Liver (tissue), 7 donors: ENCODE measurements at regions not wholly inside any gene's neighbourhood (a gene's known extent, or its start where the extent isn't known, plus 50 kb on each side); places are given as distances from the start of the nearest gene placed in this dataset.

ENCODE experiments used
- DNase-seq: peaks from one replicate; pipeline ENCODE4 v3.0.0-alpha.2; 2017; ENCODE audit warnings: low spot score
- H3K27ac ChIP-seq, 2 donors: one replicate each; pipeline ENCODE4 v1.7.0; 2013; ENCODE audit warnings: inconsistent platforms in 2 of 2, low read length in 2 of 2, control low read depth in 1 of 2, low read depth in 1 of 2, mild to moderate bottlenecking in 1 of 2
- H3K27me3 ChIP-seq, 4 donors: one replicate each; pipeline versions ENCODE4 v1.6.1 to v1.7.0; 2013; ENCODE audit warnings: low read length in 3 of 4, inconsistent platforms in 1 of 4, mild to moderate bottlenecking in 1 of 4, moderate library complexity in 1 of 4; ENCODE audit not compliant: control insufficient read depth in 4 of 4, insufficient read depth in 4 of 4
- H3K36me3 ChIP-seq, 4 donors: one replicate each; pipeline versions ENCODE4 v1.6.1 to v1.7.0; 2013; ENCODE audit warnings: low read length in 3 of 4, mild to moderate bottlenecking in 3 of 4, low read depth in 1 of 4, moderate library complexity in 1 of 4; ENCODE audit not compliant: control insufficient read depth in 4 of 4, insufficient read depth in 3 of 4
- H3K4me1 ChIP-seq, 4 donors: one replicate each; pipeline versions ENCODE4 v1.6.1 to v1.7.0; 2013; ENCODE audit warnings: low read length in 3 of 4, mild to moderate bottlenecking in 3 of 4, moderate library complexity in 1 of 4; ENCODE audit not compliant: control insufficient read depth in 4 of 4, insufficient read depth in 4 of 4
- H3K4me3 ChIP-seq, 3 donors: one replicate each; pipeline versions ENCODE4 v1.6.1 to v1.7.0; 2013; ENCODE audit warnings: low read length in 3 of 3, control low read depth in 1 of 3, low read depth in 1 of 3, mild to moderate bottlenecking in 1 of 3
- H3K9ac ChIP-seq, 2 donors: one replicate each; pipeline ENCODE4 v1.7.0; 2013; ENCODE audit warnings: low read length in 2 of 2, mild to moderate bottlenecking in 2 of 2, moderate library complexity in 2 of 2, control low read depth in 1 of 2, low read depth in 1 of 2
- H3K9me3 ChIP-seq, 4 donors: one replicate each; pipeline versions ENCODE4 v1.6.1 to v1.7.0; 2013; ENCODE audit warnings: low read length in 3 of 4; ENCODE audit not compliant: control insufficient read depth in 4 of 4
- EGR1 ChIP-seq, 2 donors: IDR thresholded peaks; 2 replicates each; pipeline ENCODE4 v1.6.1; 2016 to 2018; ENCODE audit warnings: antibody characterized with exemption in 2 of 2, low read depth in 2 of 2
- FOXA1 ChIP-seq: IDR thresholded peaks from 2 replicates; pipeline ENCODE4 v1.6.1; 2016; ENCODE audit warnings: antibody characterized with exemption
- FOXA2 ChIP-seq: IDR thresholded peaks from 2 replicates; pipeline ENCODE4 v1.6.1; 2016; ENCODE audit warnings: antibody characterized with exemption
- GABPA ChIP-seq, 2 donors: IDR thresholded peaks in 1 of 2; conservative IDR thresholded peaks in 1 of 2; 2 replicates each; pipeline ENCODE4 v1.6.1; 2016; ENCODE audit warnings: antibody characterized with exemption in 2 of 2, mild to moderate bottlenecking in 1 of 2, moderate library complexity in 1 of 2
- HNF4A ChIP-seq, 2 donors: conservative IDR thresholded peaks; 2 replicates each; pipeline ENCODE4 v1.6.1; 2016; ENCODE audit warnings: antibody characterized with exemption in 2 of 2, mild to moderate bottlenecking in 2 of 2
- HNF4G ChIP-seq: IDR thresholded peaks from 2 replicates; pipeline ENCODE4 v1.6.1; 2016; ENCODE audit warnings: antibody characterized with exemption
- JUND ChIP-seq, 2 donors: IDR thresholded peaks; 2 replicates each; pipeline ENCODE4 v1.6.1; 2016; ENCODE audit warnings: antibody characterized with exemption in 2 of 2
- NR2F2 ChIP-seq: IDR thresholded peaks from 2 replicates; pipeline ENCODE4 v1.6.1; 2016; ENCODE audit warnings: antibody characterized with exemption
- RAD21 ChIP-seq, 2 donors: IDR thresholded peaks; 2 replicates each; pipeline ENCODE4 v1.6.1; 2016; ENCODE audit warnings: antibody characterized with exemption in 2 of 2, mild to moderate bottlenecking in 2 of 2
- RXRA ChIP-seq, 2 donors: IDR thresholded peaks; 2 replicates each; pipeline ENCODE4 v1.6.1; 2017 to 2018; ENCODE audit warnings: antibody characterized with exemption in 2 of 2, mild to moderate bottlenecking in 1 of 2
- SP1 ChIP-seq: IDR thresholded peaks from 2 replicates; pipeline ENCODE4 v1.6.1; 2018; ENCODE audit warnings: antibody characterized with exemption, mild to moderate bottlenecking
- TAF1 ChIP-seq: conservative IDR thresholded peaks from 2 replicates; pipeline ENCODE4 v1.6.1; 2016; ENCODE audit warnings: antibody characterized with exemption, mild to moderate bottlenecking
- YY1 ChIP-seq: IDR thresholded peaks from 2 replicates; pipeline ENCODE4 v1.6.1; 2016; ENCODE audit warnings: antibody characterized with exemption, mild to moderate bottlenecking
- WGBS: extraction: QIAGEN DNeasy Blood & Tissue Kit; methylation state at CpG from one replicate; pipeline ENCODE4 v1.1.7; 2013; 5-methylcytosine and 5-hydroxymethylcytosine counted together
- TF ChIP-seq, protein P1 (sequence below): IDR thresholded peaks from 2 replicates; pipeline ENCODE4 v1.6.1; 2016; ENCODE audit warnings: antibody characterized with exemption, mild to moderate bottlenecking
- TF ChIP-seq, protein P2 (sequence below): IDR thresholded peaks from 2 replicates; pipeline ENCODE4 v1.6.1; 2016; ENCODE audit warnings: antibody characterized with exemption
- TF ChIP-seq, protein P3 (sequence below): IDR thresholded peaks from 2 replicates; pipeline ENCODE4 v1.6.1; 2016; ENCODE audit warnings: antibody characterized with exemption
- TF ChIP-seq, protein P4 (sequence below): IDR thresholded peaks from 2 replicates; pipeline ENCODE4 v1.6.1; 2016; ENCODE audit warnings: antibody characterized with exemption
- donor health status: healthy.
- donor health status: healthy.
- donor health status: healthy.
- donor health status: healthy.

DNA sequence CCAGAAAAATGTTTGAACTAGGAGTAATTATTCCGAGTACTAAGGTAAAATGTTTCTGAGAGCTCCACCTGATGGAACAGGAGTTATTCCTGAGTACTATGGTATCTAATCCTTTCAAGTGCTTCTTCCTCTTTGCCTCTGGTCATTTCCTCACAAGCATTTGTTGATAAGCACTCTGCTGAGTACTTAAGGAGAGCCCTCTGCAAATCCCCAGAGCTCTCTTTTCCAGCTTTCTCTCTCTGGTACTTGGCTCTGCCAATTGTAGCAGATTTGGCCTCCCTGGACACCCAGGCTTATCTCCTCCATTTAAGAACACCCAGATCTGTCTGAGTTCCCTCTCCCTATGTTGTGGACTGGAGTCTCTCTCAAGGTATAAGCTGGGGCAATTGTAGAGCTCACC, 457.0 kb downstream of the MN1 start:
- no peak for DNase-seq
- H3K9me3 ChIP-seq, result peaks cover 0 to 5% (median 3%) of the 10 kb centered on the region in 4 donors
- H3K4me3 ChIP-seq, result no peak overlapping the region
- H3K4me1 ChIP-seq, result no peaks in the 10 kb centered on the region
- H3K27me3 ChIP-seq, result no peaks in the 10 kb centered on the region
- no peak overlapping the region for H3K9ac ChIP-seq
- no peak overlapping the region for H3K27ac ChIP-seq
- H3K36me3 ChIP-seq, result no peaks in the 10 kb centered on the region
- WGBS, result 67% methylated on average over 1 of the region's 1 CpG
- TF ChIP-seq, protein P1, sequence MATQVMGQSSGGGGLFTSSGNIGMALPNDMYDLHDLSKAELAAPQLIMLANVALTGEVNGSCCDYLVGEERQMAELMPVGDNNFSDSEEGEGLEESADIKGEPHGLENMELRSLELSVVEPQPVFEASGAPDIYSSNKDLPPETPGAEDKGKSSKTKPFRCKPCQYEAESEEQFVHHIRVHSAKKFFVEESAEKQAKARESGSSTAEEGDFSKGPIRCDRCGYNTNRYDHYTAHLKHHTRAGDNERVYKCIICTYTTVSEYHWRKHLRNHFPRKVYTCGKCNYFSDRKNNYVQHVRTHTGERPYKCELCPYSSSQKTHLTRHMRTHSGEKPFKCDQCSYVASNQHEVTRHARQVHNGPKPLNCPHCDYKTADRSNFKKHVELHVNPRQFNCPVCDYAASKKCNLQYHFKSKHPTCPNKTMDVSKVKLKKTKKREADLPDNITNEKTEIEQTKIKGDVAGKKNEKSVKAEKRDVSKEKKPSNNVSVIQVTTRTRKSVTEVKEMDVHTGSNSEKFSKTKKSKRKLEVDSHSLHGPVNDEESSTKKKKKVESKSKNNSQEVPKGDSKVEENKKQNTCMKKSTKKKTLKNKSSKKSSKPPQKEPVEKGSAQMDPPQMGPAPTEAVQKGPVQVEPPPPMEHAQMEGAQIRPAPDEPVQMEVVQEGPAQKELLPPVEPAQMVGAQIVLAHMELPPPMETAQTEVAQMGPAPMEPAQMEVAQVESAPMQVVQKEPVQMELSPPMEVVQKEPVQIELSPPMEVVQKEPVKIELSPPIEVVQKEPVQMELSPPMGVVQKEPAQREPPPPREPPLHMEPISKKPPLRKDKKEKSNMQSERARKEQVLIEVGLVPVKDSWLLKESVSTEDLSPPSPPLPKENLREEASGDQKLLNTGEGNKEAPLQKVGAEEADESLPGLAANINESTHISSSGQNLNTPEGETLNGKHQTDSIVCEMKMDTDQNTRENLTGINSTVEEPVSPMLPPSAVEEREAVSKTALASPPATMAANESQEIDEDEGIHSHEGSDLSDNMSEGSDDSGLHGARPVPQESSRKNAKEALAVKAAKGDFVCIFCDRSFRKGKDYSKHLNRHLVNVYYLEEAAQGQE, result no peak
- TF ChIP-seq NR2F2 (no peak), YY1 (no peak), RXRA (IDR thresholded peaks at IDR 0.05) (no peak)

DNA sequence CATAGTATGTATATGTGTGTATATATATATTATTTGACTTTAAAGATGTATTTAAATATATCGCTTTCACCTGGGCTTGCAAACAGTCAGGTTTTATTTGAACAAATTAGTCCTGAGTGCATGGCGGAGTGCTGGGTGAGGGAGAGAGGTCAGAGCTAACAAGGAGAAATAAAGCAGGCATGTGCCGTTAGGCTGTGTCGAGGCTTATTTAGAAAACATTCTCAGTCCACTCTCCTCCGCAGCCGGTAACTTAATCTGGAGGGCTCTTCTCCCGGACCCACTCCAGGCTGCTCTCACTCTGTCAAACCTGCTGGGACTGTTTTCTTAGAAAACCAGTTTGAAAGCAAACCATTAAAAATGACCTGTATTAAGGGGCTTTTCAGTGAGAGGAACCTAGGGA, 455.9 kb downstream of the MN1 start:
- H3K4me3 ChIP-seq, result no peak overlapping the region
- 46% methylated on average over 7 of the region's 7 CpGs for WGBS
- no peak for DNase-seq

DNA sequence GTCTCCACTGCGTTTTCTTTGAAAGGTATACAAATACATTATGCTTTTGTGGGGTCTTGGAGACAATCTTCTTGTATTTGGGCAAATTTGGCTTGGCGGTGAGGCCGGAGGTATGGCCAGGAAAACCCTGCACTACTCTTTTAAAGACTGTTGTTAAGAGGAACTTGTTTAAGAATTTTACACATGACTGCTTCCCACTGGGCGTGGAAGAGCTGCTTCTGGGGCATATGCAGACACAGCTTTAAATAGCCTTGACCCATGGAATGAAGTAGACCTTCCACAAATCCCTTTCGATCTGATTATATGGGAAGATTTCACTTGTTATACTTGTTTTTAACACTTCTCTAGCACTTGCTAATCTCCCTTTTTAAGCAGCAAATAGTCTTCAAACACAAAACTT, 453.6 kb downstream of the MN1 start:
- H3K27me3 ChIP-seq, result no peaks in the 10 kb centered on the region
- DNase-seq, result no peak
- H3K9me3 ChIP-seq, result peaks cover 0 to 5% (median 3%) of the 10 kb centered on the region in 4 donors
- H3K9ac ChIP-seq, result no peak overlapping the region
- TF ChIP-seq FOXA1, result no peak
- no peak for TF ChIP-seq TAF1
- TF ChIP-seq YY1, result no peak
- TF ChIP-seq, protein P2, sequence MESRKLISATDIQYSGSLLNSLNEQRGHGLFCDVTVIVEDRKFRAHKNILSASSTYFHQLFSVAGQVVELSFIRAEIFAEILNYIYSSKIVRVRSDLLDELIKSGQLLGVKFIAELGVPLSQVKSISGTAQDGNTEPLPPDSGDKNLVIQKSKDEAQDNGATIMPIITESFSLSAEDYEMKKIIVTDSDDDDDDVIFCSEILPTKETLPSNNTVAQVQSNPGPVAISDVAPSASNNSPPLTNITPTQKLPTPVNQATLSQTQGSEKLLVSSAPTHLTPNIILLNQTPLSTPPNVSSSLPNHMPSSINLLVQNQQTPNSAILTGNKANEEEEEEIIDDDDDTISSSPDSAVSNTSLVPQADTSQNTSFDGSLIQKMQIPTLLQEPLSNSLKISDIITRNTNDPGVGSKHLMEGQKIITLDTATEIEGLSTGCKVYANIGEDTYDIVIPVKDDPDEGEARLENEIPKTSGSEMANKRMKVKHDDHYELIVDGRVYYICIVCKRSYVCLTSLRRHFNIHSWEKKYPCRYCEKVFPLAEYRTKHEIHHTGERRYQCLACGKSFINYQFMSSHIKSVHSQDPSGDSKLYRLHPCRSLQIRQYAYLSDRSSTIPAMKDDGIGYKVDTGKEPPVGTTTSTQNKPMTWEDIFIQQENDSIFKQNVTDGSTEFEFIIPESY, result no peak
- no peak for TF ChIP-seq HNF4A (conservative IDR thresholded peaks at IDR 0.05)
- TF ChIP-seq, protein P1, result no peak
- TF ChIP-seq FOXA2, result no peak
- TF ChIP-seq, protein P3, sequence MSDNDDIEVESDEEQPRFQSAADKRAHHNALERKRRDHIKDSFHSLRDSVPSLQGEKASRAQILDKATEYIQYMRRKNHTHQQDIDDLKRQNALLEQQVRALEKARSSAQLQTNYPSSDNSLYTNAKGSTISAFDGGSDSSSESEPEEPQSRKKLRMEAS, result no peak
- TF ChIP-seq GABPA (IDR thresholded peaks at IDR 0.05 in 1 of 2, conservative IDR thresholded peaks at IDR 0.05 in 1 of 2), result no peak
- TF ChIP-seq HNF4G, result no peak
- TF ChIP-seq, protein P4, sequence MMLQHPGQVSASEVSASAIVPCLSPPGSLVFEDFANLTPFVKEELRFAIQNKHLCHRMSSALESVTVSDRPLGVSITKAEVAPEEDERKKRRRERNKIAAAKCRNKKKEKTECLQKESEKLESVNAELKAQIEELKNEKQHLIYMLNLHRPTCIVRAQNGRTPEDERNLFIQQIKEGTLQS, result no peak
- TF ChIP-seq RAD21 (IDR thresholded peaks at IDR 0.05), result no peak
- no peak for TF ChIP-seq JUND (IDR thresholded peaks at IDR 0.05)
- TF ChIP-seq EGR1 (IDR thresholded peaks at IDR 0.05; ENCODE audit: low read depth in 2 of 2), result no peak
- no peak overlapping the region for H3K4me3 ChIP-seq
- no peaks in the 10 kb centered on the region for H3K4me1 ChIP-seq
- WGBS, result 76% methylated on average over 5 of the region's 5 CpGs
- no peak overlapping the region for H3K27ac ChIP-seq
- no peaks in the 10 kb centered on the region for H3K36me3 ChIP-seq

More for the DNA sequence above, 455.9 kb downstream of the MN1 start:
- no peak for TF ChIP-seq HNF4G
- TF ChIP-seq FOXA2, result no peak
- no peak for TF ChIP-seq NR2F2
- TF ChIP-seq SP1, result no peak
- Histone ChIP-seq H3K9ac (no peak overlapping the region), H3K27ac (no peak overlapping the region), H3K36me3 (no peaks in the 10 kb centered on the region), H3K4me1 (no peaks in the 10 kb centered on the region), H3K9me3 (peaks cover 0 to 8% (median 3%) of the 10 kb centered on the region in 4 donors), H3K27me3 (no peaks in the 10 kb centered on the region)
